Parathyroid adenoma (tissue), 2 donors: ENCODE measurements at regions not wholly inside any gene's neighbourhood (a gene's known extent, or its start where the extent isn't known, plus 50 kb on each side); places are given as distances from the start of the nearest gene placed in this dataset.

Experiments
- H2AFZ ChIP-seq: fragments of 300-600 bp; sonication (generic); one replicate; pipeline ENCODE4 v1.7.0; 2017; ENCODE audit warnings: antibody characterized with exemption, mild to moderate bottlenecking
- H3K27ac ChIP-seq: fragments of 300-600 bp; sonication (generic); one replicate; pipeline ENCODE4 v1.7.0; 2017
- H3K27me3 ChIP-seq: fragments of 300-600 bp; sonication (generic); one replicate; pipeline ENCODE4 v1.7.0; 2017; ENCODE audit warnings: low read length; ENCODE audit not compliant: control insufficient read depth, insufficient read depth
- H3K36me3 ChIP-seq: fragments of 300-600 bp; sonication (generic); one replicate; pipeline ENCODE4 v1.7.0; 2017; ENCODE audit warnings: low read length; ENCODE audit not compliant: control insufficient read depth, insufficient read depth
- H3K4me1 ChIP-seq: fragments of 300-600 bp; sonication (generic); one replicate; pipeline ENCODE4 v1.7.0; 2017; ENCODE audit warnings: control low read depth
- H3K4me2 ChIP-seq: fragments of 300-600 bp; sonication (generic); one replicate; pipeline ENCODE4 v1.7.0; 2017; ENCODE audit warnings: low read length
- H3K4me3 ChIP-seq: fragments of 300-600 bp; sonication (generic); one replicate; pipeline ENCODE4 v1.7.0; 2017; ENCODE audit warnings: low read depth, low read length
- H3K79me2 ChIP-seq: fragments of 300-600 bp; sonication (generic); one replicate; pipeline ENCODE4 v1.7.0; 2017; ENCODE audit warnings: control low read depth
- H3K9ac ChIP-seq: fragments of 300-600 bp; sonication (generic); one replicate; pipeline ENCODE4 v1.7.0; 2017; ENCODE audit warnings: mild to moderate bottlenecking
- H3K9me3 ChIP-seq: fragments of 300-600 bp; sonication (generic); one replicate; pipeline ENCODE4 v1.7.0; 2017; ENCODE audit warnings: low read length; ENCODE audit not compliant: control insufficient read depth
- TF ChIP-seq, protein P1 (sequence below): fragments of 300-600 bp; sonication (generic); IDR thresholded peaks from one replicate; pipeline ENCODE4 v1.7.0; 2017; ENCODE audit warnings: antibody characterized with exemption, mild to moderate bottlenecking
- donor health status: primary hyperparathyroidism.

DNA sequence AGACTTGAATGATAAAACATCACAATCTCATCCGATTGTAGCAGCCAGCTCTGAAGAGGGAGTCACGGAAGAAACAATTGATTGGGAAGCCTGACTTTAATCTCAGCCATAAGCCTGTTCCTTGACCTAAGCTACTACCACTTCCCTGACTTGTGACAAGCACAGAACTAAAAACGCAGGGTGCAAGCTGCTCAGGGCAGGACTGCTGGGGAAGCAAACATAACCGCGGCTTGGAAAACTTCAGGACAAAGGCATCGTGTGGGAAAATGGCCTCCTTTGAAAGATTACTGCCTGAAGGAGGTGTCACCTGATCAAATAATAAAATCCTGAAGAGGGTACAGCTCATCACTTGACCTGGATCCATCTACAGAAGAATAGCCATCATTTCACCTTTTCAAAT is 595.3 kb upstream of the CADM1 start:
- Histone ChIP-seq H3K9me3 (no peaks in the 10 kb centered on the region), H3K36me3 (no peaks in the 10 kb centered on the region), H3K27ac (no peak overlapping the region), H3K79me2 (no peaks in the 10 kb centered on the region), H3K27me3 (no peaks in the 10 kb centered on the region), H3K4me3 (no peak overlapping the region), H3K4me1 (no peaks in the 10 kb centered on the region), H3K4me2 (no peak overlapping the region), H3K9ac (no peak overlapping the region), H2AFZ (no peak overlapping the region)
- TF ChIP-seq, protein P1, sequence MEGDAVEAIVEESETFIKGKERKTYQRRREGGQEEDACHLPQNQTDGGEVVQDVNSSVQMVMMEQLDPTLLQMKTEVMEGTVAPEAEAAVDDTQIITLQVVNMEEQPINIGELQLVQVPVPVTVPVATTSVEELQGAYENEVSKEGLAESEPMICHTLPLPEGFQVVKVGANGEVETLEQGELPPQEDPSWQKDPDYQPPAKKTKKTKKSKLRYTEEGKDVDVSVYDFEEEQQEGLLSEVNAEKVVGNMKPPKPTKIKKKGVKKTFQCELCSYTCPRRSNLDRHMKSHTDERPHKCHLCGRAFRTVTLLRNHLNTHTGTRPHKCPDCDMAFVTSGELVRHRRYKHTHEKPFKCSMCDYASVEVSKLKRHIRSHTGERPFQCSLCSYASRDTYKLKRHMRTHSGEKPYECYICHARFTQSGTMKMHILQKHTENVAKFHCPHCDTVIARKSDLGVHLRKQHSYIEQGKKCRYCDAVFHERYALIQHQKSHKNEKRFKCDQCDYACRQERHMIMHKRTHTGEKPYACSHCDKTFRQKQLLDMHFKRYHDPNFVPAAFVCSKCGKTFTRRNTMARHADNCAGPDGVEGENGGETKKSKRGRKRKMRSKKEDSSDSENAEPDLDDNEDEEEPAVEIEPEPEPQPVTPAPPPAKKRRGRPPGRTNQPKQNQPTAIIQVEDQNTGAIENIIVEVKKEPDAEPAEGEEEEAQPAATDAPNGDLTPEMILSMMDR: no peak

DNA sequence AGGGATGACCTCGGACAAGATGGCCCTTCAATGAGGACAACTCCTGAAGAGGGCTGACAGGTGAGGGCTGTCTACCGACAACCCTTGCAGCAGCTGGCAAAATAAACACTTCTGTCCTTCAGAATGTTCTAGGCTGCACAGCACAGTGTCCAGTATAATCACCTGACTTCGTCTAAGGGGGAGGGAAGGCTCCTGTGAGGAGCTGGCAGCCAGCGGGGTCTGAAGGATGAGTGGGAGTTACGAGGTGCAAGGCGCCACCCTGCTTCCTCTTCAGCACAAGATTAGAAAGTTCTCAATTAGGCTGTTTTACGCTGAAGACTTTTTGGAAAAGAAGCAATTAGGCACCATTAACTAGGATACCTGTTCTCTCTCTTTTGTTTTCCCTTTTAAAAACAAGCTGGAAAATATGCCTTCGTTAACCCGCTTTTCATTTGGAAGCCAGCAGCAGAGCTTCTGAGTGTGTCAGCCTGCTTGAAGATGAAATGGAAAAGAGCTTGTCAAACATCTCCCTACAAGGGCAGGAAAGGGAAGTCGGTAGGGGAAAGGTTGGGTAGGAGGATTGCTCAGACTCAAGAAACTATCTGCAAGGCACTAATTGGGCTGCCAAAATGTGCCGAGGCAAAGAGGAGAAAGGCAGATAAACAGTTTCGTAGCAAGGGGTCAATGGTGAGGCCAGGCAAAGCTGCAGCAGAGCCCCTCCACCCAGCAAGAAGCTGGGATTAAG is 592.2 kb upstream of the CADM1 start:
- Histone ChIP-seq H3K4me1 (no peaks in the 10 kb centered on the region), H3K27me3 (no peaks in the 10 kb centered on the region), H3K9me3 (no peaks in the 10 kb centered on the region), H3K79me2 (no peaks in the 10 kb centered on the region), H3K9ac (no peak overlapping the region), H3K4me3 (no peak overlapping the region), H3K27ac (no peak overlapping the region), H2AFZ (no peak overlapping the region), H3K4me2 (no peak overlapping the region), H3K36me3 (no peaks in the 10 kb centered on the region)
- TF ChIP-seq, protein P1: no peak

DNA sequence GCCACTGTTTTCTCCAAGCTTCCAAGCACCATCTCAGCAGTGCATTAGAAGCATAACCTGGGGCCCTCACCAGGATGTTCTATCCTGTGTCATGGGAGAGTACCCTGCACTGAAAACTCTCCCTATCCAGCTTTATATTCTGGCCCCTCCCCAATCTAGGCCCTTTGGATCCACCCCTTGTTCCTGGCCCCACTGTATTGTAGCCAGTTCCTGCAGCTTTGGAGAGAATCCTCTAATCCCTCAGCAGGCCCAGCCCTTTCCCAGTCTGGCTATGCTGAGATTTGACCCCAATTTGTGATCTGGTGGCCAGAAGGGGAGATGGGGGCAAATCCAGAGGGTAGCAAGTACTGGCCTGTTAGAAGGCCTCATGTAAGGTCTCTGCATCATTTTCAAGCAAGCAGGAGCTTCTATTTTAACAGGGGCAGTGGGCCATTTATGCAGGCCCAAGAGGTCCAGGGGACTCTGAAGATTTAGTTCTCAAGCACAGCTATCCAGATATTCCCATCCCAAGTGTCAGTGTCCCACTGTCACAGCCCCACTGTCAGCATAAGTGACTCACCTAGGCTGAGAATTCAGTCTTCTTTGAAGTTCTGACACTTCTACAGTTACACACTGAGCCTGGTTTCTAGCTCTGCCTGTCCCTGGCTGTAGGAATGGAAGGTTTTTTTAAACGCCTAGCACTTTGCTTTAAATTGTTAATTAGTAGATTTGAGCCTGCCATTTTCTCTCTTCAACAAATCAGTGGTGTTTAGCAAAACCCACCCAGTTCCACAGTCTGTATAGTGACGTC is 589.5 kb upstream of the CADM1 start:
- no peaks in the 10 kb centered on the region for H3K27me3 ChIP-seq
- no peak overlapping the region for H3K4me3 ChIP-seq
- TF ChIP-seq, protein P1: no peak
- H3K79me2 ChIP-seq: no peaks in the 10 kb centered on the region
- no peak overlapping the region for H3K4me2 ChIP-seq
- no peak overlapping the region for H3K9ac ChIP-seq
- H2AFZ ChIP-seq: no peak overlapping the region
- no peak overlapping the region for H3K27ac ChIP-seq
- no peaks in the 10 kb centered on the region for H3K36me3 ChIP-seq
- H3K9me3 ChIP-seq: no peaks in the 10 kb centered on the region
- no peaks in the 10 kb centered on the region for H3K4me1 ChIP-seq

DNA sequence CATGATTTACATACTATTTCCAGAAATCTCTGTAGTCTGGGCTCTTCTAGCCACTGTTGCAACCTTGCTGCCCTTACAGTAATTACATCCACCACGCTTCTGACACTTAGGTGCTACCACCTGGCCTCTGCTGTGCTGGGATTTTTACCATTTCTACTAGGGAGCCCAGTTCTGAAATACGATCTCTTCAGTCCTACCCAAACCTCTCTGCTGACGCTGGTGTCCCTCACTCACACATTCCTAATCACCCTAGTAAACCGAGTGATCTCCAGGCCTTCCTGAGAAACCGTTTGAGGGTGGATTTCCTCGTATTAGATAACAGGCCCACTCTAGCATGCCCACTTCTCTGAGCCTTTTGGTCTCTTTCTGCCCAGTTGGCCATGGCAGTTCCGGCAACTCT is 588.9 kb upstream of the CADM1 start:
- Histone ChIP-seq H2AFZ (no peak overlapping the region), H3K9ac (no peak overlapping the region), H3K27ac (no peak overlapping the region), H3K4me3 (no peak overlapping the region), H3K4me1 (no peaks in the 10 kb centered on the region), H3K4me2 (no peak overlapping the region), H3K9me3 (no peaks in the 10 kb centered on the region), H3K79me2 (no peaks in the 10 kb centered on the region), H3K27me3 (no peaks in the 10 kb centered on the region), H3K36me3 (no peaks in the 10 kb centered on the region)
- TF ChIP-seq, protein P1: no peak
